ENCODE measurements at regions not wholly inside any gene's neighbourhood (a gene's known extent, or its start where the extent isn't known, plus 50 kb on each side); places are given as distances from the start of the nearest gene placed in this dataset.
"Not testable (repeated sequence)": the region's sequence is repeated elsewhere in the genome, so short reads cannot be mapped to it uniquely, and the experiment has no call there.

DNA sequence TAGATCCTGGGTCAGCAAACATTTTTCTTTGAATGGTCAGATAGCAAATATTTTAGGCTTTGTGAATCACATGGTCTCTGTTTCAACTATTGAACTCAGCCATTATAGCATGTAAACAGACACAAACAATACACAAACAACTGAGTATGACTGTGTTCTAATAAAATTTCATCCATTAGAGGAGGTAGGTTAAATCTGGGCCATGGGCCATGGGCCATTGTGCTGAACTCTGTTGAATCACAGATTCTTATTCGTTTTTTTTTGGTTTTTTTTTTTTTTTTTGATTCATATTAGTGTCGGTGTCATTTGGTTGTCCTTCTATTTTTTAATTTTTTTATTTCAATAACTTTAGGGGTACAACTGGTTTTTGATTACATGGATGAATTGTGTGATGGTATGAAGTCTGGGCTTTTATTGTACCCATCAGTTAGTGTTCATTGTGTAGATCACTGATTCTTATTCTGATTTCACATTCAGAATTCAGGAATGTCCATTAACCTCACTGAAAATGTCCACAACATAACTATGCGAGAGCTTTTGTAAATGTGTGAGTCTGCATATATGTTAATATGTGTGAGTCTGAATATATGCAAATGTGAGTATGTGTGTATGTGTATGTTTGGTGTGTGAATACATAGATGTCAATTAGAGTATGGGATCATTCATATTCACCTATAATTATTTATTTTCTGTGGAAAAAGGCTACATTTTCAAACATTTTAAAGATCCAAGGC is 443.7 kb upstream of the GRM3 start:
- DNase-seq: no peak

DNA sequence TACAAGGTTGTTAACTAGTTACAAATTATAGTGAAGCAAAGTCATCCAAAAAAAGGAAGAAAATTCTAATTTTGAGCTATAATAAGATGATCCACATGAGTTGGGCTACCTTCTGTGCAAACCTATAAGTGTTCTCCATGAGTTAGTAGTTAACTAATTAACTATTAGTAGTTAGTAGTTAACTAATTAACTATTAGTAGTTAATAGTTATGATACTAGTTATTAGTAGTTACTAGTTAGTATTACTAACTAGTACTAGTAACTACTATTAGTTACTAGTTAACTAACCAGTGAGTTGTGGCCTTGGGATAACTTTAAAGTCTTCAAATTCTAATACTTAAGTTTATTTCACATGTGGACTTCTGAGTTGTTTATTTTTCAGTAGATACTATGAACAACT is 453.4 kb upstream of the GRM3 start:
- DNase-seq: no peak

DNA sequence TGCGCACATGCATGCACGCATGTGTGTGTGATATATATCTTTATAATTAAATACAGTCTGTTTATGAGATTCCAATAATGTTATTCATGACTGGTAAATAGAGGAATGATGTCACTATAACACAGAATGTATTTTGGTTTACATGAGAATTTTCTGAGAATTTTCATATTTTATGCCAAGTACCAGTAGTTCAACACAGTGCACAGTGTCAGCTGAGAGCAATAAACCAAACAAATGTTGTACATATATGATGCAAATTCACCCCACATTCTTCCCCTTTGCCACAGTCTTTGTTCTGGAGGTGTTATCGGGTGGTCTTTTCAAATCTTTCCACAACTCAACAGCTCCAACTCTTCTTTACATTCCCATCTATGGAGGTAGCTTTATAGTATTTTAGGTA is 462.2 kb upstream of the GRM3 start:
- DNase-seq: no peak

DNA sequence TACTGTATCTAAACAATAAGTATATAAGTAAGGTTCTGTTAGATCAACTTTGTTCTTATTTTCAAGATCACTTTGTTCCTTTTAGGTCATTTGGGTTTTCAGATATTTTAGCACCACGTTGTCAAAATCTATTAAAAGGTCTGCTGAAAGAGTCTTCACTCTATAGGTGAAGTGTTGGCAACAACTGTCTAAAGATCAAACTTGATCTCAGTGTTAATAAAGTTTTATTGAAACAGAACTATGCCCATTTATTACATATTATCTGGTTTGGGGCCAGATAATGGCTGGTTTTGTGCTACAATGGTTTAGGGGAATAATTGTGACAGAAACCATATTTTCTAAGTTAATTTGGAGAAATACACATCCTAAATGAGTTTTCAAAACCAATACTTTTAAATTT is 478.9 kb upstream of the GRM3 start:
- DNase-seq: no peak

DNA sequence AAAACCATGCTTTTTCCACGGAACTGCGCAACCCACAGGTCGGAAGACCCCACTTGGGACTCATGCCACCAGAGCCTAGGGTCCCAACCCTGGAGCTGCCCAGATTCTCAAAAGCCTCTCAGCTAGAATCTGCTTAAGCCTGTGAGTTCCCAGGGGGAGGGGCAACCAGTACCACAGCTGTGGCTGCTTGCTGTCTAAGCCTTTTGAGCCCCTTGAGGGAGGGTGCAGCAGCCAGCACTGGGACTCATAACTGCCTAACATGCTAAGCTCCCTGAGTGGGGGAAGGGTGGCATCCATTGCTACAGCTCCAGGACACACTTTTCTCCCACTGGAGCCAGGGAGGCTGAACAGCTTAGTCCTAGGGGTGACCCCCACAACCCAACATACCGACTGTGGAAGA is 485.6 kb upstream of the GRM3 start:
- no peak for DNase-seq

DNA sequence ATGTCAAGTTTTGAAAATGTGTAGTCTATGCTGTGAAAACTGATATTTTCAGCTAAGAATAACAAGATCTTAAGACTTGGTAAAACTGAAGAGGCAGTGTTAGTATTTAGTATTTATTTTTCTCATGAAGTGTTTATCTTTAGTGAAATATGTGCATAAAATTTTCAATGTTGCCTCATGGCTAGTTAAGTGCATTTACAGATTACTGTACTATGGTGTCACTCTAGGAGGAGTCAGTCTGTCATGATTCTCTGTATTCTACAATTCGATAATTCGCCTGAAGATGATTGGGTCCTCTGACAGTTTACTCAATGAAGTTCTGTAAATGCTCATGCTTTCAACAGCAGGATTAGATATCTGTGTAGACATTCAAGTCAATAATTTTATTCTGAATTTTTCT is 488.1 kb upstream of the GRM3 start:
- no peak for DNase-seq

DNA sequence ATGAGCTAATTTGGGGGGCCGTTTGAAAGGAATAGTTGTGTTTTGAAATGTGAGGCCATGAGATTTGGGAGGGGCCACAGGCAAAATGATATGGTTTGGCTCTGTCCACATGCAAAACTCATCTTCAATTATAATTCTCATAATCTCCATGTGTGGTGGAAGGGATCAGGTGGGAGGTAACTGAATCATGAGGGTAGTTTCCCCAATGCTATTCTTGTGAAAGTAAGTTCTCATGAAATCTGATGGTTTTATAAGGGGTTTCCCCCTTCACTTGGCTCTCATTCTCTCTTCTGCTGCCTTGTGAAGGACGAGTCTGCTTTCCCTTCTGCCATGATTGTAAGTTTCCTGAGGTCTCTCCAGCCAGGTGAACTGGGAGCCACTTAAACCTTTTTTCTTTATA is 490.8 kb upstream of the GRM3 start:
- DNase-seq: no peak

DNA sequence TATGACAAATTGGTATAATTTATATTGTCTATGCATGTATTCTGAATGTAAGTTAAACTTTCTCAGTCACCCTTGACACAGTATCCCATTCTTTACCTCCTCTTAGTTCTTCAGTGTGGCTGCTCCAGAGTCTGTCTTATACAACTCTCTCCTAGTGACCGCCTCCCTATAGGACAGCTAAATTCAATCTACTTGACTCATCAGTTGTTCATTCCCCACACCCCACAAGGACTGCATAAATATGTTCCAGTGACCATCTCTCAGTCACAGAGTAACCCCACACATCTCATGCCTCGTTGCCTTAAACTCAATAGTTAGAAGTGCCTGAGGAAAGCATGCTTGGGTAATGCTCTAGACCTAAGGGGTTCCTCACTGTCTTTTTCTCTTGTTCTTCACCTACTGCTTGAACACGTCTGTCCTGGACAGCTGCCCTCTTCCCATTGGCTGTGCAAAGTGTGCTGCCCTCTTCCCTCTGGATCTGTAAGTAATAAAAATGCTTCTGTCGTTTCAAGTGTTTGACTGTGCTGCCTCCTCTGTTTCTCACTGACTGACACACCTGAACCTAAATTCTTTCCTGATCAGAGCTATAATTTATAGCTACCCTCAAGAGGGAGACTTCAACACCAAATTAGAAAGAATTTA is 494.6 kb upstream of the GRM3 start:
- DNase-seq: no peak

DNA sequence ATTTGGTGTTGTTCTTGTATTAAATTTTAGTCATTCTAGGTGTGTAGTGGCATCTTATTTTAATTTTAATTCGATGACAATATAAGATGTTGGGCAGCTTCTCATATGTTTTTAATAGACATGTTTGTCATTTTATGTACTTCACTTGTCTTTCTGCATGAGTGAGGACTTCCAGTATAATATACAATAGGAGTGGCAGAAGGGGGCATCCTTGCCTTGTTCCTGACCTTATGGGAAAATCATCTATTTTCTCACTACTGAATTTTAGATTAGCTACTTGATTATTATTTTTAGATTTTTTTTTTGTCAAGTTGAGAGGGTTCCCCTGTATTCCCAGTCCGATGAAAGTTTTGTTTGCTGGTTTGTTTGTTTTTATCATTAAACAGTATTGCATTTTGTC is 495.2 kb upstream of the GRM3 start:
- no peak for DNase-seq

DNA sequence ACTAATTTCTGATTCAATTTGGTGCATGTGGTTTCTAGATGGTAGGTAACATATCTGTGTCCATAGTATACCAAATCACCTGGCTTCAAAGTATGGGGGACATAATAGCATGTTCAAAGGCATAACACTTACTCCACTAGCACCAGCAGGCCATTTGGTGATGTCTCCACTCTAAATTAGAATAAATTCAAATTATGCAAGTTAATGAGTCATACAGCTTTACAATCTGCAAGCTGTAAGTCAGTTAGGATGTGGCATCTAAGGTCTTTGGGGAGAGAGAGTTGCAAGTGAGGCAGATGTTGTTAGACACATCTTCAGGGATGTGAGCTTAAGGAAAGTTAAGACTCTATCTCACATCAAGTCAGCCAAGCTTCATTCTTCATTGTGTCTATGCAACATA is 506.4 kb upstream of the GRM3 start:
- DNase-seq: no peak

DNA sequence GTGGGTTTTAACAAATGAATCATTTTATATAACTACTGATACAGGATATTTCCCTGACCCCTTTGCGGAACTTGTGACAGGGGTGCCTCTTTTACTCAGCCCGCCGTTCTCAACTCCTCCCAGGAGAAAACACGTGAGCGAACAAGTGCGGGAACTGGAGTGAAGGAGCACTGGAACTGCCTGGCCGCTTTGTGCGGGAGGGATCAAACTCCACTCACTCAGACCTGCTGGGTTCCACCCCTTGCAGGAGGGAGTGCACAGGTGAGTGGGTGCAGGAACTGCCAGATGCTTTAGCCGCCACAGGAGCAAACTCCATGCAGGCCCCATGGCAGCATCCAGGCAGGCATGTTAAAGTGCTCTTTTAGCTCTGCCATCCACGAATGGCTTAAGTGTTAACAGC is 513.4 kb upstream of the GRM3 start:
- DNase-seq: no peak

DNA sequence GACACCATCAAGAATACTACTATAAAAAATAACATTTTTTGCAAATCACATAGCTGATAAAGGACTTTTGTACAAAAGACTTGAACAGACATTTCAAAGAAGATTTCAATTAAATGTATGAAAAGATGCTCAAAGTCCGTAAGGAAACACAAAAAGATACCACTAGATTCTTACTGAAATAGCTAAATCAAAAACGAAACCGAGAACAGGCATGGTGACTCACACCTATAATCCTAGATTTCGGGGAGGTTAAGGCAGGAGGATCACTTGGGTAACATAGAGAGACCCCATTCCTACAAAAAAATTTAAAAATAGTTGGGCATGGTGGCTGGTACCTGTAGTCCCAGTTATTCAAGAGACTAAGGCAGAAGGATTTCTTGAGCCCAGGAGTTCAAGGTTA is 520.2 kb upstream of the GRM3 start:
- DNase-seq: no peak

DNA sequence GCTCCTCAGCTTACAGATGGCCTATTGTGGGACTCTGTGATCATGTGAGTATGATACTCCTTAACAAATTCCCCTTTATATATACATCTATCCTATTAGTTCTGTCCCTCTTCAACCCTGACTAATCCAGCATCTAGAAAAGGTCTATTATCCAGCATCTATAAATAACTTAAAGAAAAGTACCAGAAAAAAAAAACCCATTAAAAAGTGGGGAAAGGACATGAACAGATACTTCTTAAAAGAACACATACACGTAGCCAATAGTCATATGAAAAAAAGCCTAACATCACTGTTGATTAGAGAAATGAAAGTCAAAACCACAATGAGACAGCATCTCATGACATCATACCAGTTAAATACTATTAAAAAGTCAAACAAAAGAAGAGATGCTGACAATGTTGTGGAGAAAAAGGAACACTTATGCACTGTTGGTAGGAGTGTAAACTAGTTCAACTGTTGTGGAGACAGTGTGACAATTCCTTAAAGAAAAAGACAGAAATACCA is 549.5 kb upstream of the GRM3 start:
- DNase-seq: no peak

DNA sequence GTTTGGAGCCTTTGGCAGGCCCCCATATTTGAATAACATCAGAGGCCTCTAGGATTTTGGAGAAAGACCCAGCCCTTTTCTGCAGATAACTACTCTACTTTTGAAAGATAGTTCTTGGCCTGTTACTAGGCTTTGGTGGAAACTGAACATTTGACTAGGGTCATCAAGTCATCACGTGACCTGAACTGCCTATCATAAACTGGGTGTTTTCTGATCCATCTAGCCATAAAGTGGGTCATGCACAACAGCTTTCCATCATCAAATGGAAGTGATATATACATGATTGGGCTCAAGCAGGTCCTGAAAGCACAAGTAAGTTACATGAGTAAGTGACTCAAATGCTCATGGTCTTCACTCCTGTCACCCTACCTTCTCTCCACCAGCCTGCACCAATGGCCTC is 552.3 kb upstream of the GRM3 start:
- no peak for DNase-seq

DNA sequence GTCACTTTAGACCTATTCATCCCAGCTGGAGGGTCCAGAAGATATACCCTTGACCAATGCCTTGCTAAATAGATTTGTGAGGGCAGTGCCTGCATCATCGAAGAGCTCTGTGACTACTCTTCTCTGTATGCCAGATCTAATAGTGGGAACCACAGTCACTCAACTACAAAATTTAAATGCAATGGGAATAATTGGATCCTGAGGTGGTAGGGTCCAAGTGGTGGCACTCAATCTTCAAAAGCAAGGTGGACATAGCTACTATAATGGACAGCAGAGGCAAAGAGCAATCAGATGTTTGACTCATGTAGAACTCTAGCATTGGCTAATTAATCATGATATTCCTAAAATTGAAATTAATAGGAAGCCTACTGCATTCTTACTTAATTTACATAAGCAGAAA is 554.3 kb upstream of the GRM3 start:
- no peak for DNase-seq

DNA sequence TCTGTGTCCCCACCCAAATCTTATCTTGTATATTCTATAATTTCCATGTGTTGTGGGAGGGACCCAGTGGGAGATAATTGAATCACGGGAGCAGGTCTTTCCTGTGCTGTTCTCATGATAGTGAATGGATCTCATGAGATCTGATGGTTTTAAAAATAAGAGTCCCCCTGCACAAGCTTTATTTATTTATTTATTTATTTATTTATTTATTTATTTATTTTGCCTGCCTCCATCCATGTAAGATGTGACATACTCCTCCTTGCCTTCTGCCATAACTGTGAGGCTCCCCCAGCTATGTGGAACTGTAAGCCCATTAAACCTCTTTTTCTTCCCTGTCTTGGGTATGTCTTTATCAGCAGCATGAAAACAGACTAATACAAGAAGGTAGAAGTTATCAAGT is 579.1 kb upstream of the GRM3 start:
- DNase-seq: not testable (repeated sequence)

DNA sequence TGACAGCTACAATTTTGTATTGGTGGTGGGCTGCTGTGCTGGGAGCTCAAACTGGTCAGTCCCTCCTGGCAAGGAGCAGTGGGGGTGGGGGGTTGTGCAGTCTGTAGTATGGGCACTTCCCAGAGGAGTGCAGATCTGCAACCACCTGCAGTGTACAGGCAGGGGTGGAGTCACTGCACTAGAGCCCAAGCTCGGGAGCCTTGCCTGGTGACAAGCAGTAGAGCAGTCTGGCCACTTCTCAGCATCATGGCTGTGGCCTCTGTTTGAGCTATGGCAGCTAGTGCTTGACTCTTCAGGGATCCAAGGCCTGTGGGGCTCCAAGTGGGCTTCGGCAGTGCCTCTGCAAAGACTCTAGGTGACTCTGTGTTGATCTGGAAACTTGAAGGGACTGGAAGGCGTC is 585.1 kb upstream of the GRM3 start:
- DNase-seq: no peak

DNA sequence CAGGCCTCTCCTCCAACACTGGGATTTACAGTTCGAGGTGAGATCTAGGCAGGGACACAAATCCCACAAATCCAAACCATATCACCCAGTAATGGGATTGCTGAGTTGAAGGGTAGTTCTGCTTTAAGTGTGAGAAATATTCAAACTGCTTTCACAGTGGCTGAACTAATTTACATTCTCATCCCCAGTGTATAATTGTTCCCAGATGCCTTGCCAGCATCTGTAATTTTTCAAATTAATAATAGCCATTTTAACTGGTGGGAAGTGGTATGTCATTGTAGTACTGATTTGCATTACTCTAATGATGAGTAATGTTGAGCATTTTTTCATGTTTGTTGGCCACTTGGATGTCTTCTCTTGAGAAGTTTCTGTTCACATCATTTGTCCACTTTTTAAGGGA is 592.8 kb upstream of the GRM3 start:
- DNase-seq: no peak

DNA sequence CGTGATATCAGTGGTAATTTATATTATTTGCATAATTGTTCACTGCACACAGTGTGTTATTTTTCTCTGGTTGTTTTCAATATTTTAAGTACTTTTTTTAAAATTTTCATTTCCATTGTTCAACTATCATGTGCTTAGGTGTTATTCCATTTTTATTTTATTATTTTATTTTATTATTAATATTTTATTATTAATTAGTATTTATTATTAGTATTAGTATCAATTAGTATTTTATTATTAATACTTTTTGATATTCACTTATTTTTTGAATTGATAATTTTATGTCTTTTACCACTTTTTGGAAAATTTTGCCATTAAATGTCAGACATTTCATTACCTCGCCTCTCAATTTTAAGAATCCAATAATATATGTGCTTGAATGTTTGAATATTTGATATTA is 593.8 kb upstream of the GRM3 start:
- no peak for DNase-seq

DNA sequence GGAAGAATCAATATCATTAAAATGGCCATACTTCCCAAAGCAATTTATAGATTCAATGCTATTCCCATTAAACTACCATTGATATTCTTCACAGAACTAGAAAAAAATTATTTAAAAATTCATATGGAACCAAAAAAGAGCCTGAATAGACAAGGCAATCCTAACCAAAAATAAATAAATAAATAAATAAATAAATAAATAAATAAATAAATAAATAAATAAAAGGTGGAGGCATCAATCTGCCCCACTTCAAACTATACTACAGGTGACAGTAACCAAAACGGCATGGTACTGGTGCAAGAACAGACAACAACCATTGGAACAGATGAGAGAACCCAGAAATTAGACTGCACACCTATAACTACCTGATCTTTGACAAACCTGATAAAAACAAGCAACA is 598.5 kb upstream of the GRM3 start:
- DNase-seq: not testable (repeated sequence)

DNA sequence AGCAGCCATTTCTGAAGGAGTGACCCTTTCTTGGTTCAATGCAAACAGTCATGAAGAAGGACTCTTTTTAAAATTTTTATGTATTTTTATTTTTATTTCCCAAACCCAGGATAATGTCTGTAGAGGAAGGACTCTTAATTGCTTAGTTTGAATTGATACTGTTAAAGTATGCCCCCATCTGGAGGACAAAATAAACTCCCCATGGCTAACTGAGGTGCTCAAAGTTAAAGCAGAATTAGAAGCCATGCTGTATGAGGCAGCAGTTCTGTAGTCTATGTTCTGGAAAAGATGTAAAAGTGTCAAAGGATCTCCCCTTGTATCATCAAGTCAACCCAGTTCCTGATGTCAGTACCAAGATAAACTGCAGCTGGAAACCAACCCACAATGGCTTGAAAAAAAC is 617.9 kb upstream of the GRM3 start:
- DNase-seq: no peak

DNA sequence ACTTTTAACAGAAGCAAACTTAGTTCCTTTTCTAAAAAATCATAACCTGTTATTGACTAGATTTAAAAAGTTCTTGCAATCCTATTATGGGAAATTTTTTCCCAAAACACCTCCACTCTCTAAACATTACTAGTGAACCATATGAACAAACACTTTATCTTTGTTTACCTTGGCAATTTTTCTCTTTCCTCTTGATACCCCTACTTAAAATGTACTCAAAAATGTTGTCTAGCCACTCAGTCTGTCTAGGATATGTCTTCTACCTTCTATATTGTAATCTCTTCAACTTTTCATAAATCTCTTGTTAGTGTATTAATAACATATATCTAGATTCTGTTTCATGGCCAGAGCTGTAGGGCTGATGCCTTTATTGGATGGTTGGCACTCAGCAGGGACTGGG is 630.0 kb upstream of the GRM3 start:
- no peak for DNase-seq

DNA sequence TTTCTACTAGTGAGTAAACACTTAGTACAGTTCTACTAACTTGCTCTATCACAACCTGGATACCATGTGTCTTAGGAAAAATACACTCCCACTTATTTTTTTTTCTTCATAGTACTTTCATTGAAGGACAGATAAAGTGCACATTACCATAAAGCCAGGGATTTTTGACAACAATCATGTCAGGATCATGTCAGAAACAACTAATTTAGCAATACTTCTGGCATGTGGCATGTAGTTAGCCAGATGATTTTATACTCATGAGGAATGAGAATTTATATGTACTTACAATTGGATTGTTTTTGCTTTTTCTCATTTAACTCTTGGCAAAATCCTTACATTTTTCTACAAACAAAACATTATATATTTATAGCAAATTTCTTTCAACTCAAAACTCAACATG is 630.7 kb upstream of the GRM3 start:
- DNase-seq: no peak

DNA sequence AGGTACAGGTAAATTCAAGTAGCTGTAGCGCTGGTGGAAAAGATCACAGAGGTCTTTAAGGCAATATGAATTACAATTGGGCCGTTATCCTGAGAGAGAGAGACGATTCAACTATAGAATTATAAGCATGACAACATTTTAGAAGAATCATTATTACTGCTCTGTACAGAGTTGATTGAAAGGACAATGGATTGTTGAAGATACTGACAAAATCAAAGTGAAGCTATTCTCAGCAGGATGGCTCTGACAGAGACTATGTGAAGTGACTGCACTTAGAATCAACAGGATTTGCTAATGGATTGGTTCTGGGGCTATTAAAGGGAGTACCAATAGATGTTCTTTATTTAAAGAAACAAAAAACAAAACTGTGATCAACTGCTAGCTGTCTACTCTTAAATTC is 634.8 kb upstream of the GRM3 start:
- DNase-seq: no peak

DNA sequence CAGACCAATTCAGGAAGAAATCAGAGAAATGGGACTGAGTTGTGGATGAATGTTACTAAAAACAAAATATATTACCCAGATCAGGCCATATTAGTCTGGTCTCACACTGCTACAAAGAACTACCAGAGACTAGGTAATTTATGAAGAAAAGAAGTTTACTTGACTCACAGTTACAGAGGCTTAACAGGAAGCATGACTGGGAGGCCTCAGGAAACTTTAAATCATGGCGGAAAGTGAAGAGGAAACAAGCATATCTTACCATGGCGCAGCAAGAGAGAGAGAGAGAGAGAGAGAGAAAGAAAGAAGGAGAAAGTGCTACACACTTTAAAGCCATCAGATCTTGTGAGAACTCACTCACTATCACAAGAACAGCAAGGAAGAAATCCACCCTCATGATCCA is 636.8 kb upstream of the GRM3 start:
- DNase-seq: no peak
